BE2C (cell line): ENCODE measurements at regions not wholly inside any gene's neighbourhood (a gene's known extent, or its start where the extent isn't known, plus 50 kb on each side); places are given as distances from the start of the nearest gene placed in this dataset.

Source experiments
- DNase-seq: peaks from one replicate; pipeline ENCODE4 v3.0.0-alpha.2; 2020
- H3K27me3 ChIP-seq: fragments of 250-450 bp; sonication (Bioruptor Pico); 2 replicates; pipeline ENCODE4 v1.5.1; 2020; ENCODE audit warnings: mild to moderate bottlenecking
- H3K36me3 ChIP-seq: fragments of 250-450 bp; sonication (Bioruptor Pico); 2 replicates; pipeline ENCODE4 v1.5.1; 2020; ENCODE audit warnings: mild to moderate bottlenecking
- H3K4me1 ChIP-seq: fragments of 250-450 bp; sonication (Bioruptor Pico); 2 replicates; pipeline ENCODE4 v1.5.1; 2020
- H3K4me3 ChIP-seq: 2 replicates; pipeline ENCODE4 v1.5.1; 2011; ENCODE audit warnings: low read depth, low read length
- H3K9me3 ChIP-seq: fragments of 250-450 bp; sonication (Bioruptor Pico); 2 replicates; pipeline ENCODE4 v1.5.1; 2020
- TF ChIP-seq, protein P1 (sequence below): IDR thresholded peaks from 2 replicates; pipeline ENCODE4 v1.5.1; 2012; ENCODE audit warnings: mild to moderate bottlenecking, low read depth, low read length

DNA sequence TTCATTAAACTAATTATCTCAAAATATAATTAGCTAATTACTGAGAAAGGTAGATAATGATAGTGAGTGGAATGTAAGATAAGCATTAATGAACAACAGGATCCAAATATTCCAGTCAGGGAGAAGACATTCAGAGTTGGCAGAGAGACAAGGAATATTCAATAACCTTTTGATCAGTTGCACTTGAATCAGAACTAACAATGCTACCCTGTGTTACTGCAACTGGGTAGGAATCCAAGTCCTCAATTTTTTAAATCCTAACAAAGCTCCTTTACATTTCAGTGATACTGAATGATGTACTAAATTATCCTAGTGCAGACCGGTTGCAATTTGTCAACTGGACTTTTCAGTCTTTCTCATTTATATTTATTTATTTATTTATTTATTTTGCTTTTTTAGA is 107.1 kb upstream of the MIR17HG start:
- Histone ChIP-seq H3K4me3 (no peak overlapping the region), H3K36me3 (no peaks in the 10 kb centered on the region), H3K4me1 (no peaks in the 10 kb centered on the region), H3K9me3 (no peaks in the 10 kb centered on the region), H3K27me3 (no peaks in the 10 kb centered on the region)
- TF ChIP-seq, protein P1, sequence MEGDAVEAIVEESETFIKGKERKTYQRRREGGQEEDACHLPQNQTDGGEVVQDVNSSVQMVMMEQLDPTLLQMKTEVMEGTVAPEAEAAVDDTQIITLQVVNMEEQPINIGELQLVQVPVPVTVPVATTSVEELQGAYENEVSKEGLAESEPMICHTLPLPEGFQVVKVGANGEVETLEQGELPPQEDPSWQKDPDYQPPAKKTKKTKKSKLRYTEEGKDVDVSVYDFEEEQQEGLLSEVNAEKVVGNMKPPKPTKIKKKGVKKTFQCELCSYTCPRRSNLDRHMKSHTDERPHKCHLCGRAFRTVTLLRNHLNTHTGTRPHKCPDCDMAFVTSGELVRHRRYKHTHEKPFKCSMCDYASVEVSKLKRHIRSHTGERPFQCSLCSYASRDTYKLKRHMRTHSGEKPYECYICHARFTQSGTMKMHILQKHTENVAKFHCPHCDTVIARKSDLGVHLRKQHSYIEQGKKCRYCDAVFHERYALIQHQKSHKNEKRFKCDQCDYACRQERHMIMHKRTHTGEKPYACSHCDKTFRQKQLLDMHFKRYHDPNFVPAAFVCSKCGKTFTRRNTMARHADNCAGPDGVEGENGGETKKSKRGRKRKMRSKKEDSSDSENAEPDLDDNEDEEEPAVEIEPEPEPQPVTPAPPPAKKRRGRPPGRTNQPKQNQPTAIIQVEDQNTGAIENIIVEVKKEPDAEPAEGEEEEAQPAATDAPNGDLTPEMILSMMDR = no peak
- no peak for DNase-seq

DNA sequence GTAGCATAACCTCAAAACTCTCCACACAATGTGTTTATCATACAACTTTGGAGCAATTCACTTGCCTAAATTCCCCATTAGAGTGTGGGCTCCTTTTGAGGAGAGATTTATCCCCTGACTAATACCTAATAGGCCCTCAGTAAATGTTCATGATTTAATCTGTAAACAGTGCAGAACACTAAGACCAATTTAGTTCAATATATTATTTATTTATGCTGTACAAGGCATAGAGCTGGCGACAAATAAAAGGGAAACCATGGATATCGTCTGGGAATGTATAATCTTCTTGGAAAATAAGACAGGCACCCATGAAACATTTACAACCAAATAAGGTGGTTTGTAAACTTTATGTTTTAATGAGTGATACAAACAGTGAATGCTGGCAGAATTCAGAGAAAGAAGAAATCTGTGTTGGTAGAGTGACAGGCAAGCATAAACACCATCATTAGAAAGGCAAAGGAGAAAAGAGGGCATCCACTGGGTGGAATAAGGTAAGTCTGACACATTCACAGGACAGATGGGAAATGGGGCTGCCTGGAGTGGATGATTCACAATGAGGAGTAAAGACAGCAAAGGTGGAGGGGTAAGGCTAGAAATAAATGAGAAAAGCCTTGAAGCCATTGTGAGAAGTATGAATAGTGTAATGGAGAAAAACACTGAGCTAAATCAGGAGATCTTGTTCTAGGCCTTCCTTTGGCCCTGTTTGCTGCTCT is 106.1 kb upstream of the MIR17HG start:
- Histone ChIP-seq H3K36me3 (no peaks in the 10 kb centered on the region), H3K27me3 (no peaks in the 10 kb centered on the region), H3K4me1 (no peaks in the 10 kb centered on the region), H3K9me3 (no peaks in the 10 kb centered on the region), H3K4me3 (no peak overlapping the region)
- DNase-seq = no peak
- TF ChIP-seq, protein P1 = no peak

- no peaks in the 10 kb centered on the region for H3K36me3 ChIP-seq
- H3K4me3 ChIP-seq = no peak overlapping the region
- TF ChIP-seq, protein P1 = no peak
- no peaks in the 10 kb centered on the region for H3K27me3 ChIP-seq
- H3K9me3 ChIP-seq = no peaks in the 10 kb centered on the region
- no peak for DNase-seq
- no peaks in the 10 kb centered on the region for H3K4me1 ChIP-seq
Measured at GRCh38 chr13:91242652-91243051, 104.8 kb upstream of the MIR17HG start.

DNA sequence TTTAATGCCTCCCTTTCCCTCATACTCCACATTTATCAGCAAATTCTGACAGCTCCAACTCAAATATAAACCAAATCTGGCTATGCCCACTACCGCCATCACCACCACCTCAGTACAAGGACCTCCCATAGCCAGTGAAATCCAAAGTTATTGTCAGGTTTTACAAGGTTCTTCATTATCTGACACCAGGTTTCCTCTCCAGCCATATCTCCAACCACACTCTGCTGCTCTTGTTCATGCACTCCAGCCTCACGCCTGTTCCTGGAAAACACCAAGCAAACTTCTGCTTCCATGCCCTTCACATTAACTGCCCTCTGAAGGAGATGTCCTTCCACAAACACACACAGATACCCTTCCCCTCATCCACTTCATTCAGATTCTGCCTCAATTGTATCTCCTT is 102.2 kb upstream of the MIR17HG start:
- no peak for DNase-seq

DNA sequence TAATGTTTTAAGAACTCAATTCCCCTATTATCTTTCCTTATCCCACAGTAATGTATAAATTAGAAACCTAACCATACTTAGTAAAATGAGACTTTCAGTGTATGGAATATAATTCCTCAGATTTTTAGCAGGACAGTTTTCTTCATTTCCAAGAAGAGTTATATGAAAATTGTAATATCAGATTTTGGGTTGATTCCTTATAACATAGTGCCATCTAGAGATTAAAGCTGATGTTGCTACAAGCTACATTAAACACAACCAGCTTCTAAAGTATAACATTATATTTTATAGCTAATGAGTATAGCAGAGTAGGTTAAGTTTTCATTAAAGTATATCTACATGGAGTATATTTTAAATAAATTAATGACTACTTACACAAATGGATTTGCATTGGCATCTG is 99.7 kb upstream of the MIR17HG start:
- TF ChIP-seq, protein P1 = peak; percentile 34; the same call in 1 of the 2 replicates
- DNase-seq = no peak
- H3K4me3 ChIP-seq = no peak overlapping the region
- no peaks in the 10 kb centered on the region for H3K4me1 ChIP-seq
- H3K36me3 ChIP-seq = no peaks in the 10 kb centered on the region
- peaks cover 2% of the 10 kb centered on the region; the same call in 1 of the 2 replicates for H3K9me3 ChIP-seq
- peaks cover 14% of the 10 kb centered on the region for H3K27me3 ChIP-seq

More for the DNA sequence above, 102.2 kb upstream of the MIR17HG start:
- peaks cover 6% of the 10 kb centered on the region for H3K27me3 ChIP-seq
- no peaks in the 10 kb centered on the region for H3K4me1 ChIP-seq
- no peaks in the 10 kb centered on the region for H3K9me3 ChIP-seq
- no peaks in the 10 kb centered on the region for H3K36me3 ChIP-seq
- no peak overlapping the region for H3K4me3 ChIP-seq
- TF ChIP-seq, protein P1 = no peak

GRCh38 chr13:91248249-91248648 is 99.2 kb upstream of the MIR17HG start:
- Histone ChIP-seq H3K4me3 (no peak overlapping the region), H3K9me3 (peaks cover 2% of the 10 kb centered on the region; the same call in 1 of the 2 replicates), H3K4me1 (no peaks in the 10 kb centered on the region), H3K27me3 (peaks cover 14% of the 10 kb centered on the region), H3K36me3 (no peaks in the 10 kb centered on the region)
- TF ChIP-seq, protein P1 = no peak
- no peak for DNase-seq
